Pons (tissue), 1 donor: ENCODE measurements at regions not wholly inside any gene's neighbourhood (a gene's known extent, or its start where the extent isn't known, plus 50 kb on each side); places are given as distances from the start of the nearest gene placed in this dataset.

Experiments
- DNase-seq: peaks from one replicate; pipeline ENCODE4 v3.0.0-alpha.2; 2016; ENCODE audit warnings: low spot score

GRCh38 chr1:79842811-79843210, 836.3 kb upstream of the ADGRL4 start:
- DNase-seq = no peak

- DNase-seq = no peak
Measured at GRCh38 chr1:79839882-79840281, 833.4 kb upstream of the ADGRL4 start.

DNA sequence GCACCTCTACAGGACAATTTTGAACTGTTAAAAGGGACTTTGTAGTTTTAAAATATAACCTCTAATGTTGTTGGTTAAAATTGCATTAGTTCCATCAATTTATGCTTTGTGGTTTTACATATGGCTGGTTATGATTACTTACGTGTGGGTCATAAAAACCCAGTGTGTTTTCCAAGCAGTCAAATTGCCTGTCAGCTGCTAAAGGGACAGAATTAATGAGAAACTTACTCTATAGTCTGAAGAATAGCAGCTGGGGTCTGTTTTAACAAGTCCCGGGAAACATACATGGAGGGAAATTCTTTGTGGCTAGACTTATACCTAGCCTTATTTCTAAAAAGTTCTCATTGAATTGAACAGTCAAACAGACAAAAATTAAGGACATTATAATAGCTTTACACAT, 820.9 kb upstream of the ADGRL4 start:
- DNase-seq = no peak

GRCh38 chr1:79825551-79825950, 819.0 kb upstream of the ADGRL4 start:
- DNase-seq = no peak

DNA sequence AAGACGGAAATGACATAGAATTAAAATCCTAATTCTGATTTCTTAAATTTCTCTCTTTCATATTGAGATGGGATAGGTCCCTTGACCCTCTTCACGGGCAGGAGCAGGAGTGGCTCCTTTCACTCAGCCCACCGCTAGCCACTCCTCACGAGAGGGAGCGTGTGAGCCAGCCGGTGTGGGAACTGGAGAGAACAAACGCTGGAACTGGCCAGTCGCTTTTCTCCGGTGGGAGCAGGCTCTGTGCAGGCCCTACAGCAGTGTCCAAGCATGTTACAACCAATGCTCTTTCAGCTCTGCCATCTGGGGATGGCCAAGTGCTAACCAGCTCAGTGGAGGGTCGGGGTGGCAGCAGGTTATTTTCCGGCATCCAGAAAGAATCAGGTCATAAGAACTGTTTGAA, 815.5 kb upstream of the ADGRL4 start:
- DNase-seq = no peak

DNA sequence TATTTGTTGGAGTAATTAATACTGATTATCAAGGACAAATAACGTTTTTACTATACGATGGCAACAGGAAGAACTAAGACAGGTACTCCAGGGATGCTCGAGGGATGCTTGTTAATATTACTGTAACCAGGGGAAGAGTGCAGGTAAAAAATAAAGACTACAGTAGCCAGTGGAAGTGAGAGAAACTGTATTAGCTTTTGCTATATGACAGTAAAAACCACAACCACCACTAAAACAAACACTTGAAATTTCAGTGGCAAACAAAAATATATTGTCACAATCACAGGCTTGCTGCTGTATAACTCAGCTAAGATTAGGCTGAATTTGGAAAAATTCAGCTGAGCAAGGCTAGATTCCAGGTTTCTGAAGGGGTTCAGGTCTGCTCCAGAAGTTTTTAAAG, 812.6 kb upstream of the ADGRL4 start:
- DNase-seq = no peak

GRCh38 chr1:79817031-79817560, 810.6 kb upstream of the ADGRL4 start:
- DNase-seq = no peak

GRCh38 chr1:79815115-79815514, 808.6 kb upstream of the ADGRL4 start:
- DNase-seq = no peak

DNA sequence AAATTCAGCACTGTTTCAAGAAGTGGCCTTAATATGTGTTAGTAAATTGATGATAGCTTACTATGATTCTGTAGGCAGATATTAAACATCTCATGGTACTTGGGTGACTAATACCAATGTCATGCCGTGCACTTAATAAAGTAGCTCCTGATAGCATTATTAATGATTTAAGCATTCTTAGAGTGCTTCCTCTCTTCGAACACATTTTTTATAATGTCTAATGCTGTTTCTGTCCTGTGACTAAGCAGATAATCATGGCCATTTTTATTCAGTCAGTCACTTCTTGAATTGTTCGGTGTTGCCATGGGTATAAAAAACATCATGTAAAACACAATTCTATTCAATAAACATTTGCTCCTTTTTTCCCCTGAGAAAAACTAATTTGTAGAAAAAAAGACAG, 804.6 kb upstream of the ADGRL4 start:
- no peak for DNase-seq

DNA sequence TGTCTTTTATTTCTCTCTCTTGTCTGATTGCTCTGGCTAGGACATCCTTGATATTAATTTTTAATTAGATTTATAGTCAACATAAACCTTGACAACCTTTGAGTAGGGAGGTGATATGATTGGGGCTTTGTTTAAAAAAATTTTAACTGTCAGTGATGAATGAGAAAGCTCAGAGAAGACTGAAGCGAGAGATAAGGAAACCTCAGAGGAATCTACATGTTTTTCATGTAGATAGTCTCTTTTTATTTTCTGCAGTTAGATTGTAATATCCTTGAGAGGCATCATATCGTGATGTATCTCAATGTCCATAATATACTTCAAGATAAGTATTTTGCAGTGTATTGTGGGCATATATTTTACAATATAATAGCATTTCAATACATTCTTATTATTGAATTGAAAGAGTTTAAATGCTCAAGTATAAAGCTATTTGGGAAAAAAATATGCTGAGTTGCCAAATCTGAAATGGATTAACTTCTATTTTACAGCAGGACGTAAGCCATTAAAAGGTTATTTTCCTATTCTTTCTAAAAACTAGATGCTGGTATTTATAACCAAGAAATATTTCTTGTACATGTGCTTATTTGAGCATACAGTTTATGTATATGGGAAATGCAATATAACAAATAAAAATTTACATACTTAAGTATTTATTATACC, 802.4 kb upstream of the ADGRL4 start:
- no peak for DNase-seq

DNA sequence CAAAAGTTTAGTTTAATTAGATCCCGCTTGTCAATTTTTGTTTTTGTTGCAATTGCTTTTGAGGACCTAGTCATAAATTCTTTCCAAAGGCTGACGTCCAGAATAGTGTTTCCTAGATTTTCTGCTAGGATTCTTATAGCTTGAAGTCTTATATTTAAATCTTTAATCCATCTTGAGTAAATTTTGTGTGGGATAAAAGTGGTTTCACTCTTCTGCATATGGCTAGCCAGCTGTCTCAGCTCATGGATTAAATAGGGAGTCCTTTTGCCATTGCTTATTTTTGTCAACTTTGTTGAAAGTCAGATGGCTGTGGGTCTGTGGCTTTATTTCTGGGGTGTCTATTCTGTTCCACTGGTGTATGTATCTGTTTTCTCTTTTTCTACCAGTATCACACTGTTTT, 801.3 kb upstream of the ADGRL4 start:
- peak; percentile 4 for DNase-seq

DNA sequence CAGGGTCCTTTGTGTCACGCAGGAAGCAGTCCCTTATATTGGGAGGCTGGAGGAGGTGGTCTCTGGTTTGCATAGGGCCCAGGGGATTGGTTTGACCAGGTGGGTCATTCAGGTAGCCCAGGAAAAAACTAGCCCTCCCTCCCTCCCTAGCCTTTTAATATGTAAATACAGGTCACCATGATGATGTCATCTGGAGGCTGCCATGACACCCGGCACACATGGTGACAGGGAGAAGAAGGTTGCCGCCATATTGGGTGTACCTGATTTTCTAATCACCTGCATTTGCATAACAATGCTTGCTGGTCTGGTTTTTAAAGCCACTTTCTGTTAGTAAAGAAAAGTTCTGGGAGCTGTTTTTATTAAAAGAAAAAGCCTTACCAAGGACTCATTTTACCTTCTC, 791.0 kb upstream of the ADGRL4 start:
- no peak for DNase-seq

DNA sequence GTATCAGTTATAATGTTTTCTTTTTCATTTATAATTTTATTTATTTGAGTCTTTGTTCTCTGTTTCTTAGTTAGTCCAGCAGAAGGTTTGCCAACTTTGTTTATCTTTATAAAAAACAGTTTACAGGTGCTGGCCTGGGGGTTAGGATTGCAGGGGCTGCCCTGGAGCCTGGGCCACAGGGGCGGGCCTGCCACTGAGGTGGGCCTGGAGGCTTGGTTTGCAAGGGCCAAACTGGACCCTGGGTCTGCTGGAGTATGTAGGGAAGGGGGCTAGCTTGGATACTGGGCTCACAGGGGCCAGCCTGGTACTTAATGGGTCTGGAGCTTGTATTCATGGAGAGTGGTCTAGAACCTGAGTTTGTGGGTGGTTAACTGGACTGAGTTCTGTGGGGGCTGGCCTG, 789.9 kb upstream of the ADGRL4 start:
- DNase-seq = no peak

DNA sequence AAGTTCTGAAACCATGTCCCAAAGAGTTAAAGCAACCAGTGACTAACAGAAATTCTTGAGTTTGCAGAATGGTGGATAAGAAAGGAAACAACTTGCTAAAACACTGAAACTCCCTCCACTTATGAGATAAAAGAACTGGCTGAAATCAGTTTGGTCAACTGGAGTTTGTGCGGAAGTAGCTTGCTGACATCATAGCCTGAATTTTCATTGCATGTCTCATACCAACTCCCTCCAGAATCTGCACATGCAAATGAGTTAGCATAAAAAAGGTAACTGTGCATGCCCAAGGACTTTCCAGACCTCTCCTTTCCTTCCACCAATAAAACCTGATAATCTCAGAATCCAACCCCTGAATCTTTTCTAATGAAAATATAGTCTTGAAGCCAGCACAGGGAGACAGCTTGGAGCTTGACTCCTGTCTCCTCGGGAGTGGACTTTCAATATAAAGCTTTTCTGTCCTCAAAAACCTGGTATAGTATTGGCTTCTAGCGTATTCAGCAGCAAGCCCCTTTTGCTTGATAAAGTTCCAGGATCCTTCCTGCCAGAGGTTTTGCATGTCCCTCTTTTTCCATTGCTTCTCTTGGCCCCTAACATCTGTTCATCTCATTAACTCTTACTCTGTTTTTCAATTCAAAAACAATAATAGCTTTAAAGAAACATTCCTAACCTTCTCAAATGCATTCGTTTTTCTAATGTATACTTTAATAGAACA, 785.8 kb upstream of the ADGRL4 start:
- no peak for DNase-seq

DNA sequence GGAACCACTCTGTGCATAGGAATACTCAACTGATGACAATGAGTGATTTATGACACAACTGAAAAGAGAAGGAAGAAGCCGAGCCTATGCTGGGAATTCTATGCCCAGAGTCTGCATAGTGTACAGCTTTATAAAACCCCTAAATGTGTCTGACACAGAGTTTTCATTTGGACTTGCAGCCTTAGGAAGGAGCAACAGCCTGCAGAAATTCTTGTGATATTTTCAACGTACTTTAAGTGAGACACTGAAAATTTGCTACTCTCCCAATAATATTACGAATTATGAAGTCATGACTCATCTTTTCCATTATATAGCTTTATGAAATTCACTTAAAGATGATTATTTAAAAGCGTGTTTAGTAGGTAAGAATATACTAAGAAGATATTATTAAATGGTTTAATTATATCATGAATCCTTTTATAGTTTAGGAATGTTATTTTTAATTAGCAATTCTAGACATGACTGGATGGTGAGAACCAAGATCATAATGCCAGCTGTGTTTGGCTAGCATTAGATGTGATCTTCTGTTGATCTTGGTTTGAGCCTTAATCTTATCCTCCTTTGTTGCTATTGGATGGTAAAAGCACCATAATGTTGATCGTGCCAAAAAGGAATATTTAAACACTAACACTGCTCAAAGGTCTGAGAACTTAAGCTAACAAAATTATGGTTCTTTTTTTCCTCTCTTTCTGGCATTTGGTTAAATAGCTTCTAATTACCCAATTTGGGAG, 785.1 kb upstream of the ADGRL4 start:
- no peak for DNase-seq

DNA sequence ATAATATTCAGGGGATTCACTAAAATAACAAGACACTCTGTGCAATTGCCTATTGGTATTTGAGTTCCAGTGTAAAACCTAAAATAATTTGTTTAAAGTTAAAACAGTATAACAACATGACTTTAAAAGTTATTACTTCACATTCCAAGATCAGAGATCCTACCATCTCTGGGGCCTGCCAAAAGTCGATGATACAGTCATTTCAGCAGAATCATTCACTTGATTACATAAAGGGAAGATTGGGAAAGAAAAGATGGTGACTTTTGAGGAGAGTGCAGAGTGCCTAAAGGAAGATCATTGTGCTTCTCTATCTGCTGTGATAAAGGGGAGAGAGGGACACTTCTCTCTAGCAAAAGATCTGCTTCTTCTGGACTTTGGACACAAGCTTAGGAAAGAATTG, 784.4 kb upstream of the ADGRL4 start:
- DNase-seq = no peak

DNA sequence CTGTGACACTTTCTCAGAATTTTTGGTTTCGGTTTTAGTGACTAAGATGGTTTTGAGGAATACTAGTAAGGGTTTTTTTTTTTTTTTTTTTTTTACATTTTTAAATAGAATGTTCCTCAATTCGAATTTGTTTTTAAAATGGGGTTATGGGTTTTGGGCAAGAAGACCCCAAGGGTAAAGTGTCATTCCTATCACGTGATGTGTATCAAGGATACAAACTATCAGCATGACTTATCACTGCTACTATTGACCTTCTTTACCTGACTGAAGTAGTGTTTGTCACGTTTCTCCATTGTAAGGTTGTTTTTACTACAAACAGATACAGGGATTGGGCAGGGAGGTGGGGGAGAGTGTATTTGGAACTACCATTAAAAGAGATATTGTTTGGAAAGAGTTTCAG, 781.1 kb upstream of the ADGRL4 start:
- no peak for DNase-seq

DNA sequence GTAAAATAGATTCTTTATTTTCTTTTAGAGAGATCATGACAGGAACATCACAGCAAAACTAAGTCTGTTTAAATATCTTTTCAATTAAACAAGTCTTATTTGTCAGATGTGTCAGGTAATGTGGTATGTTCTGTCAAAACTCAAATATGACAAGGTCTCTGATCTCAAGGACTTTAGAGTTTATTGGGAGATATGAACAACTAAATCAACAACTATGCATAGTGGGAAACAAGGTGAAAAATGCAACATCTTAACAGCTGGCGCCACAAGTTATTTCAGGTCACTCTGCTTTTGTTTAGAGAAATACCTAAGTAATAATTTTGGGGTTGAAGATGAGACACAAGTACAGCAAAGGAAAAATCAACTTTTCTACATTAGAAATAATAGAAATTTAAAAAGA, 779.4 kb upstream of the ADGRL4 start:
- no peak for DNase-seq

GRCh38 chr1:79785561-79785960, 779.0 kb upstream of the ADGRL4 start:
- DNase-seq = no peak

DNA sequence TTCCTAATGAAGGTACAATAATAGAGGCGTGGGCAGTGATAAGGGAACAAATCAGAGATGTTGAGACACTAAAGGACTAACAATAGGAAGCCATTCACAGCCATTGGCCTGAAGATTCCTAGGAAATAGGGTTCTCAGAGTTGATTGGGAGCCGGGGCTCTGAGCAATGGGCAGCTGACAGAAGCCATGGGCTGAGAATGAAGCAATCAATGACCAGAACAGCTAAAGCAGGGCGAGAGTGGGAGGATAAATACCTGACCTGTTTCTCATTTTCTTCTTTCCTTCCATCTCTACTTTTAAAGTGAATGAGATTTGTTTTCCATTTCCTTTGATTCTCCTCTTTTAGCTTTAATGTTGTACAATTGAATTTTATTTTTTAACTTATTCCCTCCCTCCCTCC, 774.7 kb upstream of the ADGRL4 start:
- DNase-seq = no peak

GRCh38 chr1:79777481-79778219, 771.1 kb upstream of the ADGRL4 start:
- no peak for DNase-seq

GRCh38 chr1:79775402-79775801, 768.9 kb upstream of the ADGRL4 start:
- no peak for DNase-seq
